OCI-LY1 (cell line): ENCODE measurements at regions not wholly inside any gene's neighbourhood (a gene's known extent, or its start where the extent isn't known, plus 50 kb on each side); places are given as distances from the start of the nearest gene placed in this dataset.

ENCODE experiments used
- H2AFZ ChIP-seq: fragments of 200-600 bp; sonication (generic), shearing (Covaris generic); 2 replicates; pipeline ENCODE4 v1.6.0; 2014; ENCODE audit warnings: antibody characterized with exemption, mild to moderate bottlenecking, low read length
- H3F3A ChIP-seq: fragments of 200-600 bp; sonication (generic), shearing (Covaris generic); 2 replicates; pipeline ENCODE4 v1.6.0; 2014; ENCODE audit warnings: mild to moderate bottlenecking, antibody characterized with exemption, low read length, moderate library complexity; ENCODE audit not compliant: insufficient read depth
- H3K27ac ChIP-seq: fragments of 200-600 bp; sonication (generic); 2 replicates; pipeline ENCODE4 v1.5.1; 2014; ENCODE audit warnings: low read length, mixed run types, mild to moderate bottlenecking, low read depth; ENCODE audit not compliant: poor library complexity, severe bottlenecking
- H3K27me3 ChIP-seq: fragments of 200-600 bp; sonication (generic); 2 replicates; pipeline ENCODE4 v1.6.0; 2014; ENCODE audit warnings: antibody characterized with exemption, mild to moderate bottlenecking, low read length, moderate library complexity; ENCODE audit not compliant: insufficient read depth
- H3K36me3 ChIP-seq: fragments of 200-600 bp; sonication (generic); 2 replicates; pipeline ENCODE4 v1.6.1; 2014; ENCODE audit warnings: mild to moderate bottlenecking, antibody characterized with exemption, low read length, moderate library complexity, mixed read lengths; ENCODE audit not compliant: insufficient read depth
- H3K4me1 ChIP-seq: fragments of 200-600 bp; sonication (generic); 2 replicates; pipeline ENCODE4 v1.5.1; 2014; ENCODE audit warnings: mild to moderate bottlenecking, low read length, moderate library complexity; ENCODE audit not compliant: insufficient read depth, severe bottlenecking
- H3K4me2 ChIP-seq: fragments of 200-600 bp; sonication (generic), shearing (Covaris generic); 2 replicates; pipeline ENCODE4 v1.6.1; 2014; ENCODE audit warnings: low read length
- H3K4me3 ChIP-seq: fragments of 200-600 bp; sonication (generic); 2 replicates; pipeline ENCODE4 v1.5.1; 2014; ENCODE audit warnings: low read length, low read depth, mild to moderate bottlenecking, mixed read lengths; ENCODE audit not compliant: poor library complexity, severe bottlenecking
- H3K79me2 ChIP-seq: fragments of 200-600 bp; shearing (Covaris generic); 2 replicates; pipeline ENCODE4 v1.6.1; 2016; ENCODE audit warnings: mixed run types, low read length, mixed read lengths; ENCODE audit not compliant: insufficient read depth
- H3K9ac ChIP-seq: fragments of 200-600 bp; sonication (generic), shearing (Covaris generic); 2 replicates; pipeline ENCODE4 v1.6.1; 2014; ENCODE audit warnings: mild to moderate bottlenecking, low read length, mixed read lengths
- H3K9me2 ChIP-seq: fragments of 200-600 bp; sonication (generic), shearing (Covaris generic); 2 replicates; pipeline ENCODE4 v1.6.1; 2014; ENCODE audit warnings: low read depth, mild to moderate bottlenecking, low read length, mixed read lengths
- H3K9me3 ChIP-seq: fragments of 200-600 bp; shearing (Covaris generic); 2 replicates; pipeline ENCODE4 v1.6.1; 2014; ENCODE audit warnings: low read length, mixed read lengths
- H4K20me1 ChIP-seq: fragments of 200-600 bp; sonication (generic), shearing (Covaris generic); 2 replicates; pipeline ENCODE4 v1.6.0; 2016; ENCODE audit warnings: mild to moderate bottlenecking, low read length; ENCODE audit not compliant: insufficient read depth
- CTCF ChIP-seq: fragments of 200-600 bp; sonication (generic), shearing (Covaris generic); IDR thresholded peaks from 2 replicates; pipeline ENCODE4 v1.5.1; 2017; ENCODE audit warnings: mild to moderate bottlenecking, antibody characterized with exemption, low read length, moderate library complexity, mixed read lengths
- EZH2 ChIP-seq: fragments of 200-600 bp; sonication (generic), shearing (Covaris generic); IDR thresholded peaks from 2 replicates; pipeline ENCODE4 v1.8.0; 2017; ENCODE audit warnings: borderline replicate concordance, mixed run types, mild to moderate bottlenecking, antibody characterized with exemption, low read length, moderate library complexity, mixed read lengths

- Histone ChIP-seq H2AFZ (no peak overlapping the region), H3K9ac (no peak overlapping the region), H4K20me1 (no peaks in the 10 kb centered on the region), H3F3A (no peaks in the 10 kb centered on the region), H3K27ac (no peak overlapping the region), H3K4me3 (no peak overlapping the region), H3K79me2 (no peaks in the 10 kb centered on the region), H3K9me3 (no peaks in the 10 kb centered on the region), H3K36me3 (no peaks in the 10 kb centered on the region), H3K27me3 (peaks cover 6% of the 10 kb centered on the region; the same call in 1 of the 2 replicates), H3K4me2 (no peak overlapping the region), H3K4me1 (no peaks in the 10 kb centered on the region), H3K9me2 (no peaks in the 10 kb centered on the region)
- TF ChIP-seq EZH2 (no peak), CTCF (no peak)
Measured at GRCh38 chr2:71791501-71792135, 338.3 kb downstream of the DYSF start.

GRCh38 chr2:71791061-71791450 is 337.7 kb downstream of the DYSF start:
- Histone ChIP-seq H3K27me3 (peaks cover 6% of the 10 kb centered on the region; the same call in 1 of the 2 replicates), H3K4me2 (no peak overlapping the region), H3K79me2 (no peaks in the 10 kb centered on the region), H3K36me3 (no peaks in the 10 kb centered on the region), H3K9me3 (no peaks in the 10 kb centered on the region), H2AFZ (no peak overlapping the region), H4K20me1 (no peaks in the 10 kb centered on the region), H3K9ac (no peak overlapping the region), H3F3A (no peaks in the 10 kb centered on the region), H3K4me3 (no peak overlapping the region), H3K4me1 (no peaks in the 10 kb centered on the region), H3K9me2 (no peaks in the 10 kb centered on the region), H3K27ac (no peak overlapping the region)
- no peak for TF ChIP-seq EZH2
- no peak for TF ChIP-seq CTCF

- no peak overlapping the region for H2AFZ ChIP-seq
Measured at GRCh38 chr2:71790226-71791060, 337.1 kb downstream of the DYSF start.

More at GRCh38 chr2:71790226-71791060, 337.1 kb downstream of the DYSF start:
- Histone ChIP-seq H3K9ac (no peak overlapping the region), H3K4me3 (no peak overlapping the region), H4K20me1 (no peaks in the 10 kb centered on the region), H3F3A (no peaks in the 10 kb centered on the region), H3K27me3 (peaks cover 6% of the 10 kb centered on the region; the same call in 1 of the 2 replicates), H3K79me2 (no peaks in the 10 kb centered on the region), H3K27ac (no peak overlapping the region), H3K9me2 (no peaks in the 10 kb centered on the region), H3K36me3 (no peaks in the 10 kb centered on the region), H3K9me3 (no peaks in the 10 kb centered on the region), H3K4me2 (no peak overlapping the region), H3K4me1 (no peaks in the 10 kb centered on the region)
- TF ChIP-seq EZH2, result no peak
- TF ChIP-seq CTCF, result no peak
